GM23338 (cell line): ENCODE measurements at regions not wholly inside any gene's neighbourhood (a gene's known extent, or its start where the extent isn't known, plus 50 kb on each side); places are given as distances from the start of the nearest gene placed in this dataset.
"Not testable (repeated sequence)": the region's sequence is repeated elsewhere in the genome, so short reads cannot be mapped to it uniquely, and the experiment has no call there.

Source experiments
- ATAC-seq: fragments of 200-7000 bp; cut with Tn5 transposase; 3 replicates; pipeline ENCODE4 v1.9.1; 2020
- DNase-seq: peaks from one replicate; pipeline ENCODE4 v3.0.0-alpha.2; 2015; ENCODE audit warnings: low spot score
- H2AFZ ChIP-seq: fragments of 200-600 bp; sonication (generic); 2 replicates; pipeline ENCODE4 v1.8.0; 2016; ENCODE audit warnings: antibody characterized with exemption, mild to moderate bottlenecking, moderate library complexity
- H3F3A ChIP-seq: fragments of 200-600 bp; sonication (generic); replicated peaks from 2 replicates; pipeline ENCODE4 v1.8.0; 2017; ENCODE audit warnings: antibody characterized with exemption, mixed run types, low read depth
- H3K27ac ChIP-seq: fragments of 200-600 bp; sonication (generic); 2 replicates; pipeline ENCODE4 v1.6.1; 2016; ENCODE audit warnings: low read depth
- H3K27me3 ChIP-seq: fragments of 200-600 bp; sonication (generic); 2 replicates; pipeline ENCODE4 v1.8.0; 2016; ENCODE audit warnings: mild to moderate bottlenecking, mixed run types, moderate library complexity; ENCODE audit not compliant: insufficient read depth
- H3K36me3 ChIP-seq: fragments of 200-600 bp; sonication (generic); 2 replicates; pipeline ENCODE4 v1.8.0; 2016; ENCODE audit warnings: mild to moderate bottlenecking; ENCODE audit not compliant: insufficient read depth
- H3K4me1 ChIP-seq: fragments of 200-600 bp; sonication (generic); 2 replicates; pipeline ENCODE4 v1.8.0; 2016; ENCODE audit warnings: mild to moderate bottlenecking, moderate library complexity; ENCODE audit not compliant: insufficient read depth
- H3K4me2 ChIP-seq: fragments of 200-600 bp; sonication (generic); 2 replicates; pipeline ENCODE4 v1.7.1; 2017; ENCODE audit warnings: mixed run types
- H3K4me3 ChIP-seq: fragments of 200-600 bp; sonication (generic); 2 replicates; pipeline ENCODE4 v1.6.1; 2016; ENCODE audit warnings: mixed run types
- H3K79me2 ChIP-seq: fragments of 200-600 bp; sonication (generic); replicated peaks from 2 replicates; pipeline ENCODE4 v1.8.0; 2017; ENCODE audit warnings: mild to moderate bottlenecking; ENCODE audit not compliant: insufficient read depth
- H3K9me2 ChIP-seq: fragments of 200-600 bp; sonication (generic); 2 replicates; pipeline ENCODE4 v1.8.0; 2017; ENCODE audit not compliant: insufficient read depth
- H4K20me1 ChIP-seq: fragments of 200-600 bp; sonication (generic); replicated peaks from 2 replicates; pipeline ENCODE4 v1.8.0; 2017; ENCODE audit warnings: mild to moderate bottlenecking; ENCODE audit not compliant: insufficient read depth
- H3K27ac Mint-ChIP-seq: 2 replicates; pipeline ENCODE4 v1.8.0; 2020; ENCODE audit warnings: inconsistent platforms, mild to moderate bottlenecking, moderate library complexity, mixed read lengths
- H3K27me3 Mint-ChIP-seq: 3 replicates; pipeline ENCODE4 v1.8.0; 2022; ENCODE audit warnings: low read depth, mild to moderate bottlenecking, moderate library complexity, mixed read lengths, inconsistent platforms; ENCODE audit not compliant: insufficient read depth, poor library complexity
- H3K36me3 Mint-ChIP-seq: 3 replicates; pipeline ENCODE4 v1.8.0; 2021; ENCODE audit warnings: low read depth, mild to moderate bottlenecking, inconsistent platforms, moderate library complexity, mixed read lengths
- H3K4me1 Mint-ChIP-seq: 3 replicates; pipeline ENCODE4 v1.8.0; 2020; ENCODE audit warnings: mild to moderate bottlenecking, inconsistent platforms, mixed read lengths
- H3K4me3 Mint-ChIP-seq: 3 replicates; pipeline ENCODE4 v1.8.0; 2021; ENCODE audit warnings: moderate library complexity, mild to moderate bottlenecking, inconsistent platforms, mixed read lengths
- H3K9me3 Mint-ChIP-seq: 3 replicates; pipeline ENCODE4 v1.8.0; 2020; ENCODE audit warnings: moderate library complexity, mild to moderate bottlenecking, inconsistent platforms, mixed read lengths
- CTCF ChIP-seq, 2 experiments: fragments of 200-600 bp in 1 of 2; sonication (generic) in 1 of 2; conservative IDR thresholded peaks; 2 replicates each; pipeline versions ENCODE4 v1.5.1 to v1.6.1; 2016 to 2017; ENCODE audit warnings: antibody characterized with exemption in 2 of 2, low read depth in 2 of 2, mild to moderate bottlenecking in 2 of 2, moderate library complexity in 1 of 2
- EZH2 ChIP-seq: fragments of 200-600 bp; sonication (generic); IDR thresholded peaks from one replicate; pipeline ENCODE4 v1.8.0; 2017; ENCODE audit warnings: antibody characterized with exemption, mild to moderate bottlenecking, low read depth; ENCODE audit not compliant: unreplicated experiment
- JUNB ChIP-seq: IDR thresholded peaks from one replicate; pipeline ENCODE4 v1.6.1; 2016; ENCODE audit warnings: antibody characterized with exemption; ENCODE audit not compliant: unreplicated experiment
- ZNF462 ChIP-seq: fragments of 250-450 bp; sonication (Bioruptor Pico); IDR thresholded peaks from 2 replicates; pipeline ENCODE4 v1.5.0; 2020; ENCODE audit warnings: mild to moderate bottlenecking, moderate library complexity

GRCh38 chr7:42642699-42643098 lies 269.2 kb downstream of the C7orf25 start (continued):
- TF ChIP-seq ZNF462 (CRISPR knock-in tag), result no peak
- no peak for TF ChIP-seq JUNB
- TF ChIP-seq EZH2, result no peak

- Mint-ChIP-seq H3K27me3 (no peaks in the 10 kb centered on the region), H3K27ac (no peak overlapping the region), H3K36me3 (peaks cover 18% of the 10 kb centered on the region), H3K9me3 (peaks cover 20% of the 10 kb centered on the region), H3K4me3 (no peak overlapping the region), H3K4me1 (no peaks in the 10 kb centered on the region)
- 0 out of 2 replicates have a peak, but pooled peaks cover 7% of the 10 kb centered on the region for H3K36me3 ChIP-seq
- no peaks in the 10 kb centered on the region for H3F3A ChIP-seq
- H3K27me3 ChIP-seq, result no peaks in the 10 kb centered on the region
- H3K4me3 ChIP-seq, result no peak overlapping the region
- TF ChIP-seq CTCF (conservative IDR thresholded peaks at IDR 0.05; ENCODE audit: low read depth in 2 of 2), result peak; percentile 40 to 45
- TF ChIP-seq JUNB, result no peak
- no peak overlapping the region for H3K4me2 ChIP-seq
- no peaks in the 10 kb centered on the region for H3K4me1 ChIP-seq
- DNase-seq (peak; percentile 8), ATAC-seq (no peak)
- 0 out of 2 replicates have a peak, but pooled peaks cover 6% of the 10 kb centered on the region for H3K9me2 ChIP-seq
- H3K79me2 ChIP-seq, result no peaks in the 10 kb centered on the region
- H3K27ac ChIP-seq, result no peak overlapping the region
- H4K20me1 ChIP-seq, result no peaks in the 10 kb centered on the region
- H2AFZ ChIP-seq, result 0 out of 2 replicates have a peak overlapping the region, but pooled peaks have one; percentile 43
Observed at GRCh38 chr7:42639930-42640329, 271.9 kb downstream of the C7orf25 start.

GRCh38 chr7:42636380-42636779 lies 275.5 kb downstream of the C7orf25 start:
- H2AFZ ChIP-seq, result peak overlapping the region; percentile 86; the same call in 1 of the 2 replicates
- ATAC-seq, H4K20me1 ChIP-seq, H3K4me3 Mint-ChIP-seq, H3K4me3 ChIP-seq, H3K4me1 Mint-ChIP-seq, H3K27ac Mint-ChIP-seq, H3K27me3 ChIP-seq, H3K36me3 ChIP-seq, H3K9me2 ChIP-seq, H3K27ac ChIP-seq, H3K27me3 Mint-ChIP-seq, H3K79me2 ChIP-seq, H3K9me3 Mint-ChIP-seq, H3K4me2 ChIP-seq, DNase-seq, H3F3A ChIP-seq, H3K4me1 ChIP-seq, H3K36me3 Mint-ChIP-seq: not testable (repeated sequence)
